ENCODE measurements at regions not wholly inside any gene's neighbourhood (a gene's known extent, or its start where the extent isn't known, plus 50 kb on each side); places are given as distances from the start of the nearest gene placed in this dataset.

GRCh38 chr1:234727018-234727940 lies 117.3 kb upstream of the IRF2BP2 start:
- DNase-seq: peak; percentile 30 to 68 (median 51)

DNA sequence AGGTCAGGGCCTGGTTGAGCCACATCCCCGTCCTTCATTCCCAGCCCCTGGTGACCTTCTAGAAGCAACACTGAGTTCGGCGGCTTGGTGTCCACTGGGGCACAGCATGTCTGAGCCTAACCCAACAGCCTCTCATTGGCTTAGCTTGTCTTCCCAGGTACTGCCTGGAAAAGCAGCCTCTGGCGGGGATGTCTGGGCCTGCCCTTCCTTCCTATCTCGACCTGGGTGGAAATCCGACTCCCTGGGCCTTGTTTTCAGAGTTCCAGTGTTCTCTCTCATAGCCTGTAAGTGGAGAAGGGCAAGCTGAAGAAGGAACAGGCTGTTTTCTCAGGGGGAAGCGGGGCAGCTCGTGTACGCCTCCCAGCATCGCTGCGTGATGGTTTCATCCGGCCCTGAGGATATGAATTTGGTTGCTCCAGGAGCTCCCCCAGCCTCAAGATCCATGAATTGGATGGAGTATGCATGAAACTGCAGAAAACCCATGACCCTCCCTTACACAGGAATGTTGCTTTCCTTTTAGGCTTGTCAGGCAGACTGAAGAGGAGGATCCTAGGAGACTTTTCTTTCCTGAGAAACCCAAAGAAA lies 116.5 kb upstream of the IRF2BP2 start:
- DNase-seq: peak in 2 of 3 experiments; percentile 35 to 59

DNA sequence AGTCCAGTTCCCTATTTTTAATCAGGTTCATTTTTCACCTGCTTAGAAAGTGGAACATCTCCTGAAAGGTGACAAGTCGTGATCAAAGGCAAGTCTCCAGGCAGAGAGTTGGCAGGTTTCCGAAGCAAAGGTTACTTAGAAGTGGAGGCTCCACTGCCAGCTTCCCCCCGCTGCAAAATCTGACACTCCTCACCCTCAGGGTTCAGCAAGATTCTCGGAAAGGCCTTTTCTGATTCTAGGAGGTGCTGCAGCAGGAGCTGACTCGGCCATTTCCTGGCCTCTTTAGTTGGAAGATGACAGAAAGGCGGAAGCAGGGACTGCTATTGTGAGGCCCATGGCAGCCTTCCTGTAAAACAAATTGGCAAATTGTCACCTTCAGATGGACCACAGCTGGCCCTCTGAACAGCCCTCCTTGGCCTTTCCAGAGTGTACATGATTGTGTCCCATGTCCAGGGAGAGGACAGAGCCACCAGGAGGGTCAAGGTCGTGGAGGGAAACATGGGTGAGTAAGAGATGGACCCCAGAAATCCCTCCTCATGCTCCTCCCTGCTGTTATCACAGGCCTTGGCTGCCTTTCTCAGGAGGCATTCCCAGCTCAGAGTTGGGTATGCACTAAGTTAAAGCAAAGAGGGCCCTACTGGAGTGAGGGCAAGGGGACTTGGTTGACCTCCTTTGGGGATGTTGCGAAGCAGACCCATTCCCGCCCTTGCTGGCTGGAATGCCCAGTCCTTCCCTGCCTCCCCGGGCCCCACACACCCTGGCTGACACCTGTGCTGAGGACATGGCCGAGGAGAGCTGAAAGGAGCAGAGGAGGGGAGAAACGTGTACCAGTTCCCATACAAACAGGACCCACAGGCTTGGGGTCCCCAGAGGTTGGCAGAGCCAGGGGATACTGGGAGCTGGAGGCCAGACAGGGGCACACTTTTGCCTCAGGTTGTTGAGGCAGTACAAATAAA lies 115.5 kb upstream of the IRF2BP2 start:
- DNase-seq: peak in 2 of 3 experiments; percentile 77 to 79

DNA sequence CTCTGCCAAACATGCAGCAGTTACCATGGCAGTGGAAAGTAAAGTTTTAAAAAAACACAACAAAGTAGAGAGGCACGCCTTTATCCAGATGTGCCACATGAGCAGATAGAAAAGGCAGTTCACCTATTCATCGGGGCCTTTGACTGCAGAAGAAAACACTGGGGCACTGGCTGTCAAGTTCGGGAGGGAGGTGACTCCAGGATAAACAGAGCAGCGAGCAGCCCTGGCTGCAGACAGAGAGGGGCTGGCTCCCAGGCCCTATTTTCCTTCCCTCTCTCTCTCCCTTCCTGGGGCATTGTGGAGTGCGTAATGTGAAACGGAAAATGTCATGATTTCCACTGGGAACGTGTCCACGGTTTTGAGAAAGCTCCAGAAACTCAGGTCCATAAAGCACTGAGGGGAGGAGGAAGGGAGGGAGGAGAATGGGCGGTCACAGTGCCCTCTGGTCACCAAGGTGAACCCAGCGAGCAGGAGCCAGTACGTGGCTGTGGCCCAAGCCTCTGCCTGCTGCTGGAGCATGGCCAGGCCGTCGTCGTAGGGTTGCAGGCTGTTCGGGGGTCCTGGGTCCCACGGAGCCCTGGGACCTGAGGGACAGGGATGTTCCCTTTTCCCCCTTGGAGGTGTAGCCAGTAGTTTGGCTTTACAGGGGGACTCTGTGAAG lies 114.7 kb upstream of the IRF2BP2 start:
- DNase-seq: peak in 1 of 3 experiments; percentile 98

- no peak for DNase-seq
Observed at GRCh38 chr1:234722904-234723720, 113.1 kb upstream of the IRF2BP2 start.

DNA sequence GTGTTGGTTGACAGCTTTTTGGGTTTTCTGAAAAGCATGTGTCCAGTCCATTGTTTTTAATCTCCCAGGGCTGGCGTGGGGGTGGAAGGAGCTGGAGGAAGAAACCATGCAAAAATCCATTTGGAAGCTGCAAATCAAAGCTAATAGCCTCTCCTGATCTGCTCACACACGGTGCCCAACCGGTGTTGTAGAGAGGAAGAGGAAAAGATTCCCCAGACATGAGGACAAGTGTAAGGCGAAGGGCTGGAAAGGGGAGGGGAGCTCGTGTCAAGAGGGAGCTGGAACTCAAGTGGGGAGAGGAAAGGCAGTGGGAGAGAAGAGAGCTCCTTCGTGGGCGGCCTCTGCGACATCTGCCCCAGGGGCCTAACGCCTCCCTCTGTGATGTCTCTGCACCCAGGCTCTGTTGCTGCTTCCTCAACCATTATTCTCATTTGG lies 112.3 kb upstream of the IRF2BP2 start:
- peak; percentile 15 to 40 (median 24) for DNase-seq

DNA sequence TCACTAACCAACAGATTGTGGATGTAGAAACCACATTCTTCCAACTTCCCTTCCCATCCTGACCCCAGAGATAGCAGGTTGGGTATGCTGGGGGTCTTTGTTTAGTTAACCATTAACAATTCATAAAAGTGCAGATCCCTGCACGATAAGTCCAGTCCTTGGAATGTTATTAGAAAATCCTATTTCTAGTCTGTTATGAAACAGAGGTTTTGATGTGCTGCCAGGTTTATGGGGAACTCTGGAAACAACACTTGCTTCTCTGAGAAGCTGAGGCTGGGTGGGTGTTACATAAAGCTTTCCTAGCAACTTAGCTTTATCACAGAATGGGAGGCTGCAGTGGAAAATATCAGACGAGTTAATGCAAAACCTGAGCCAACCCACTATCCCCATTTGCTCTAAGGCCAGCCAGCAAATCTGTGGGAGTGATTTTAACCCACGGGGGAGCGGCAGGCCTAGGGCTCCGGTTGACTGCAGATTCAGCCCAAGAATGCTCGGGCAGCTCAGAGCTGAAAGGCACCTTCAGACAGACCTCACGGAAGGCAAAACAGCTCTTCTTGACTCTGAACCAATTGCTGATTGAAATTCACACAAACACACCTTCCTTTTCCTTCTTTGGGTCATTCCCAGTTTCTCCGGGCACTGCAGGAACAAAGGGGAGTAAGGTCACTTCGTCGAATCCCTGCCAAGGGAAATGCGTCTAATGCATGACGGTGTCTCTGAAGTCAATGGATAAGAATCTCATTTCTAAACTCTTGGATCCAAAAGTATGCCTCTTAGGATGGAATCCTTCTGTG lies 111.7 kb upstream of the IRF2BP2 start:
- DNase-seq: no peak

DNA sequence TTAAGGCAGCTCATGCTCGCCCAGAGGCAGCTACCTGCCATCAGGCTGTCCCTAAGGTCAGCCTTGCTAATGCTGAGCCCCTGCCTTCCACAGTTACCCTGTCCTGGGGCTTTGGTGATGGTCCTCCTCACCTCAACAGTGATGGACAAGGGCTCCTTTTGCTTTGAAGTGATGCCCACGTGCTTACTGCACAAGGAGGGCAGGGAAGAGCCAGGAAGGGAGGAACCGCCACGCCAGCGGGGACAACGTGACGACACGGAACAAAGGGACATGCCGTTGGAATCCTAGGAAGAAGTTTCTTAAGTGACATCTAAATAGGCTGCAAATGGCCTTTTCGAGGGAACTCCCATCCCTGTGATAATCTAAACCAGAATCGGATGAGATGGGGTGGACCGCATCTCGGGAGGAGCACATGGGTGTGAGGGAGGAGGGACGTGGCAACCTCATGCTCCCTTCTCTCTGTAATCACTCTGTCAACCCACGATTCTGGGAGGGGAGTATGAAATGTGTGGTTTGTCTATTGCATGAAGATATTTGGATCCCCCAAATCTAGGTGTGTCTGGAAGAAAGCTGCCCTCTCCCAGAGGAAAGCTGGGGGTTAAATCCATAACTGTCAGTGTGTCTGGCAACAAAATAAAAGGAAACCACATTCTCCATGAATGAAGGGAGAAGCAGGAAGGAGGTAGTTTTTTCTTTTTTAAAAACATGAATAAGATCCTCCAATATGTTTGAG lies 110.9 kb upstream of the IRF2BP2 start:
- no peak for DNase-seq

- peak in 1 of 3 experiments; percentile 54 for DNase-seq
Observed at GRCh38 chr1:234719454-234720251, 109.7 kb upstream of the IRF2BP2 start.

DNA sequence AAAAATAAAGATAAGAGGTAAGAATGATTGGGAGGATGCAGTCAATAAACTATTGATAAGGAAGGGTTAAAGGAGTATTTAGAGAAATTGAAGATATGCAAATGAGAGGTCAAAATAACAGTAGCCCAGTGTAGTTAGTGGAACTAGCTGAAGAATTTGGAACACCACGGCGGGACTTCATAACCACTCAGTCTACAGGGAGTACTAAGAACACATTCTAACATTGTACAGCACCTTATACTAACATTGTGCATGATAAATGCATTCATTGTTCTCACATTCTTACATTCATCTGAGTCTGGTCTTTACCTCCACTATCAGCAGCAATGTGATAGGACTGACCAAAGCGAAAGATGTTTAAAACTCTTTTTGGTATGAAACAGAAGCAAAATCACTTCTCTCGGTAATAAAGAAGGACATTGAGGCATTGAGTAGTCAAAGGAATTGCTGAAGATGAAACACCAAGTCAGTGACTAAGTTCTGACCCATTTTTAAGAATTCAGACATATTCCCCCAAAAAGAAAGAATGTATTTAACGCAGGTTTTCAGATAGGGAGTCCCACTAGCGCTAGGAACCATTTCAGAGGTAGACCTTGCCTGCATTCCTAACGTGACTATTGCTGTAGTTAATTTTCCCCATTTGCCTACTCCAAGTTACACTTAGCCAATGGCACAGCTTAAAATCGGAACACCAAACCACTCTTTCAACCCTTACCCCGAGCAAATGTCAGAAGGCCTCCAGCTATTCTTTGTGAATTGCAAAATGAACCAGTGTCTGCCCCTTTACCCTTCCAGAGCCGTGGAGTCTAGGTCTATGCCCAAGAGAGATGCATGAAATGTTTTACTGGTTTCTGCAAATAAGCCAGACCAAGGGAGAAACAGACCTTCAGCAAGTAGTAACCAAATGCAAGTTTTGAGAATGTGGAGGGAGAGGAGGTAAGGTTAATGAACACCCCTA lies 108.8 kb upstream of the IRF2BP2 start:
- no peak for DNase-seq

- peak in 2 of 3 experiments; percentile 14 to 66 for DNase-seq
Observed at GRCh38 chr1:234716908-234717375, 107.0 kb upstream of the IRF2BP2 start.

GRCh38 chr1:234715252-234716014 lies 105.5 kb upstream of the IRF2BP2 start:
- DNase-seq: no peak

- no peak for DNase-seq
Observed at GRCh38 chr1:234713859-234714258, 103.9 kb upstream of the IRF2BP2 start.

DNA sequence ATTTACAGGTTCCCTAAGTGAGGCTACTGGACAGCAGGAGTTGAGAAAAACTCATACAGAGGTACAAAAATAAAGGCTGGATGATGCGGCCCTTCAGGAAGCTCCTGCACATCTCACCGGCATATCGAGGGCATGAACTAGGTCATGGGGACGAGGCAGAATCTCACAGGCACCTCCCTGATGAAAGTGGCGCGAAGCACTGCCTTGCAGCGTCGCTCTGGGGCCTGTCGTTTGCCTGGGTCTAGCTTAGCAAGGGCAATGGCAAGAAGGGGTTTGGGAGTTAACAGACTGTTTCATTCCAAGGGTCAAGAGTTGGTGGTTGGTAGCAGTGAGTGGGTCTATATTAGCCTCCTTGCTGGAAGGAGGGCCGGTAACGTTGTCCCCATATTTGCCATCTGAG lies 103.5 kb upstream of the IRF2BP2 start:
- no peak for DNase-seq

DNA sequence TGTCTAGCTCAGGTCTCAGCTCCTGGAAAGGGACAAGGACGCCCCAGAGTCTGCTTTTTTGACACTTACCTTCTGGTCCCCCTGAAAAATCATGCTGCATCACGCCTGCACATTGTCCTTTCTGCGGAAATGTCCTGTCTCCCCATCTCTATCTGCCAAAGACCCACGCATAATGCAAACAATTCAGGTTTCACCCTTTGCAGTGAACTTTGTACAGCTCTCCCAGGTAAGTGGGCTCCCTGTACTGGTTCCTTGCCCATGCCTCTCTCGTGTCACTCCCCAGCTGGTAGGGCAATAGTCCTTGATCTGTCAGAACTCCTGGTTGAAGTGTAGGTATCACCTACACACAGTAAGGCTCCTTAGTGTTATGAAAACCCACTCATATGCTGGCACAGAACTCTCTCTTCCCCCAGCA lies 102.9 kb upstream of the IRF2BP2 start:
- DNase-seq: no peak

GRCh38 chr1:234710936-234711724 lies 101.2 kb upstream of the IRF2BP2 start:
- DNase-seq: no peak

Data from NCI-H1417 (cell line).